Retina (tissue), 1 donor: ENCODE measurements at regions not wholly inside any gene's neighbourhood (a gene's known extent, or its start where the extent isn't known, plus 50 kb on each side); places are given as distances from the start of the nearest gene placed in this dataset.
A peak's percentile ranks its signal among the peaks of the same experiment; 100 is the strongest.
"Not testable (repeated sequence)": the region's sequence is repeated elsewhere in the genome, so short reads cannot be mapped to it uniquely, and the experiment has no call there.

Source experiments
- DNase-seq: peaks from one replicate; pipeline ENCODE4 v3.0.0-alpha.2; 2016

GRCh38 chr3:15993660-15994059 is 180.8 kb upstream of the GALNT15 start:
- not testable (repeated sequence) for DNase-seq

DNA sequence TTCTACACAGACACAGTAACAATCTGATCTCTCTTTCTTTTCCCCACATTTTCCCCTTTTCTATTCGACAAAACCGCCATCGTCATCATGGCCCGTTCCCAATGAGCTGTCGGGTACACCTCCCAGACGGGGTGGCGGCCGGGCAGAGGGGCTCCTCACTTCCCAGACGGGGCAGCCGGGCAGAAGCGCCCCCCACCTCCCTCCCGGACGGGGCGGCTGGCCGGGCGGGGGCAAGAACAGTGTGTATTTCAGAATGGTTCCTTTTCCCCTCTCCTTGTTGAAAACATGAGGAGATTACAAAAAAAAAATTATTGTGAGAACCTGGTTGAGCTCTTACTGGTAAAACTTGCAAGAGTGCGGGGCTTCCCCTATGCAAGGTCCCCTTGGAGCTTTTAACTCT is 178.0 kb upstream of the GALNT15 start:
- not testable (repeated sequence) for DNase-seq

GRCh38 chr3:15997274-15997943 is 177.1 kb upstream of the GALNT15 start:
- no peak for DNase-seq

GRCh38 chr3:15998911-15999310 is 175.6 kb upstream of the GALNT15 start:
- peak; percentile 12 for DNase-seq

DNA sequence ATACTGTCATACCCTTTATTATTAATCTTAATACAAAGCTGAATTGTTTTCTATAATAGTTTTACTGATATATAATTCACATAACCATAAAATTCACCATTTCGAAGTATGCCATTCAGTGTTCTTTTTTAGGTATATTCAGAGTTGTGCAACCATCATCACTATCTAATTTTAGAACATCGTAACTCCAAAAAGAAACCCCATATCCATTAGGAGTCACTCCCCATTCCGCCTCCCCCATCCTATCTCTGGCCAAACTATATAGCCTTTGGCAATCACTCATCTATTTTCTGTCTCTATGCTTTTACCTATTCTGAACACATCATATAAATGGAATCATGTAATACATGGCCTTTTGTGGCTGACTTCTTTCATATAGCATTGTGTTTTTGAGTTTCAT is 169.7 kb upstream of the GALNT15 start:
- DNase-seq: no peak

GRCh38 chr3:16011376-16011775 is 163.1 kb upstream of the GALNT15 start:
- no peak for DNase-seq

DNA sequence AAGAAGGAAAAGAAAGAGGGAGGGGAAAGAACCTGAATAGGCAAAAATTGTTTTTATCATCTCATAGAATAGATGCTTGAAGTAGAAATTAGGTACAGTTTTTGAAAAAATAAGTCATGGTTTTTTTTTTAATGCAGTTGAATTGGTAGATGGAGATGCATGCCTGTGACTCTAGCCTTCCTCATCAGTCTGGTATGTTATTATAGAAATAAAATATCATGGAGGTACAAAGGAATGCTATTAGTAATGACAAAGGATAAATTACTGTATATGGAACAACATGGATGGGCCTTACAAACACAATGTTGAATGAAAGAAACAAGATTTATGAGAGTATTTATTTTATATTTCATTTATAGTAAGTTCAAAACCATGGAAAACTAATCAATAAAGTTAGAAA is 162.4 kb upstream of the GALNT15 start:
- no peak for DNase-seq

- DNase-seq: no peak
Observed at GRCh38 chr3:16013568-16013967, 160.9 kb upstream of the GALNT15 start.

DNA sequence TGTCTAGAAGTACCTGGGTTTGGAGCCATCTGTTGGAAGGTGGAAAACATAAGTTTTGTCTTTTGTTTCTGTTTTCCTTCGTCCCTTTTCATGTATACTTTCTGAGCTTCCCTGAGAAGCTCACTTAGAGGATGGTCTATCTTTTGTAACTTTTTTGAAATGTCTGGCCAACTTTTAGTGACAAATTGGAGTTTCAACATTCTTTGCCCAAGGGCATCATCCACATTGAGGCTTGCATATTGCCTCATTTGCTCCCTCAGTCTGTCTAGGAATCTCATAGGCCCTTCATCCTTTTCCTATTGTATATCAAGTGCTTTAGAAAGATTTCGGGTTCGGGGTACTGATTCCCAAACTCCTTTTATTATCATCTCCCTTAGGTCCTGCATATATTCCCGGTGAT is 152.7 kb upstream of the GALNT15 start:
- not testable (repeated sequence) for DNase-seq

GRCh38 chr3:16023881-16024280 is 150.6 kb upstream of the GALNT15 start:
- DNase-seq: not testable (repeated sequence)

DNA sequence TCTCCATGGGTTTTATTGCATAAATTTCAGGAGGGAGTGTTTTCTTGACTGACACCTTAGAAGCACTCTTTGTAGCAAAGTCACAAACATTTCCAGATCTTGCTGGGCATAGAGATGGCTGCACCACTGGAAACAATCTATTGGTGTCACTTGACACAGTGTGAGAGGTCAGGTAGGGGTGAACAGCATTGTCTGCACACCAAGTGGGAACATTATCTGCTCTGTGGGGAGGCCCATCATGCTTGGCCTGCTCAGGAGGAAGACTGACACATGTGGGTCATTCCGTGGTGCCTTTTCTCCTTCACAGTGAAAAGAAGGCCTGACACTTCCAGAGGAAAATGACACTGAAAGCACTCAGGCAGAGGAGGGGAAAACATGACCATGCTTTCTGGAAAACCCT is 149.9 kb upstream of the GALNT15 start:
- peak; percentile 80 for DNase-seq

DNA sequence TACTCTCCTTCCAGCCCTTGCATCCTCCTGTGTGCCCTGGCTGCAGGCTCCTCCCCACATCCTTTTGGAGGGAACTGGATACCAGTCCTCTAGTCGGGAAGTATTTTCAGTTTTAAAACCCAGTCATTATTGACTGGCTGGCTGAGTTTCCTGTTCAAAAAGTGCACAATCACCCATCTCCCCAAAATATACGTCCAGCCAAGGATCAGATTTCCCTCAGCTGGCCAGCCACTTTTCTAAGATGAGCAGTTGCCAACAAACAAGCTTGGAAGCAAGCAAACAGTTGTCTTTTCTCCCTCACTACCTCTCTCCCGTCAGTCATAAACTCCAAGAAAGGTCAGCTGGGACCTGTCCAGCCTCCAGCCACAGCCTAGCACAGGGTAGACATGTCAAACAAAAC is 147.7 kb upstream of the GALNT15 start:
- no peak for DNase-seq

- DNase-seq: no peak
Observed at GRCh38 chr3:16028604-16029003, 145.9 kb upstream of the GALNT15 start.

DNA sequence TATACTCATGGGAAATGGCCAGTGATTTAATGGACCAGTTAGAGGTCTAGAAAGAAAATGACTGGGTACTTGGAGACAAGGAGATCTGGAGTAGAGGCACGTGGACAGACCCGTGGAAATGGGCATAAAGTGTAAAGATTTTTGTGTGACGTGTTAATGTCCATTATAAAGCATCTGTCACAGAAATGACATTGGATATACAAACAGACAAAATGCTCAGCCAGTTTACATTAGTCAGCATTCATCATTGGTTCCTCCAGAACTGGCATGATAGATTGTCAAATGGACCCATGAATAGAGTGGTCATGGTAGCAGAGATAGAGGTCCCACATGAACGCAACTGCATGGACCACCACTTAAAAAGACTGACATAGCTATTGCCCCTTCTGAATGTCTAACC is 144.1 kb upstream of the GALNT15 start:
- DNase-seq: no peak

- DNase-seq: no peak
Observed at GRCh38 chr3:16031434-16031833, 143.0 kb upstream of the GALNT15 start.

DNA sequence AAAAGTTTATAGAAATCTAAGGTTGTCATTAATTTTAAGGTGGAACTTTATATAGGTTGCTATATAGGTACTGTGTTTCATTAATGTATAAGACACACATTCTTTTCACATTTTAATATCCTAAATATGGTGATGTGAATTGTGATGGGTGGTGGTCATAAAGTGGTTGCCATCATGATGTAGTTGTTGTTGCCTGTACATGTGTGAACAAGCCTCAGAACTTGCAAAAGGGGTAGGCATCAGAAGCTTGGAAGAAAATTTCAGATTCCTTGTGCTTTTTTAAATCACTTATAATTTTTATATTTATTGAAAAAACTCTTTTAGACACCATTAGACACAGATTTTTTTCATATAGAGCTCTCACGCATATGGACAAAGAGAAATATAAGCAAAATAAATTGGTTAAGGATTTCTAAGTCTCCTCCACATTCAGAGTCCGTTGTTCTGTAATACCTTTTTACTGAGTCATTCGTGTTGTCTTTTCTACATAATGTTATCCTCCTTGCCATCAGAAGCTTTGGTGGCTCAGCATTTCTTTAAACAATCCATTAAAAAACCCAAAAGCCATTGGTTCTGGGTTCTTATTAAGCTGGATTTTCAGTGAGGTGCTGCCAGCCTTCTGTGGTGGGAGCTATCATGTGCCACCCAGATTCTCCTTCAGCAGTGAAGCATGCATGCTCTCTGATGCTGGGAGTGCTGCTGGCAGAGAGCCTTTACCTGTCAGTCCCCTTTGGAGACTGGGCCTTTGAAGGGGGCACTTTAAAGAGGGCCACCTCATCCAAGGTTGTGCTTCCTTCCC is 140.4 kb upstream of the GALNT15 start:
- no peak for DNase-seq

DNA sequence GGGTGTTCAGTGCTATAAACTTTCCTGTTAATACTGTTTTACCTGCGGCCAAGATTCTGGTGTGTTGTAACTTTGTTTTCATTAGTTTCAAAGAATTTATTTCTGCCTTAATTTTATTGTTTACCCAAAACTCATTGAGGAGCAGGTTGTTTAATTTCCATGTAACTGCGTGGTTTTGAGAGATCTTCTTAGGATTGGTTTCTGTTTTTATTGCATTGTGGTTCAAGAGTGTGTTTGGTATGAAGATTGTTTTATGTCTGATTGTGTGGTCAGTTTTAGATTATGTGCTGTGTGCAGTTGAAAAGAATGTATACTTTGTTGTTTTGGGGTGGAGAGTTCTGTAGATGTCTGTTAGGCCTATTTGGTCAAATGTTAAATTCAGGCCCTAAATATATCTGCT is 133.5 kb upstream of the GALNT15 start:
- DNase-seq: no peak

DNA sequence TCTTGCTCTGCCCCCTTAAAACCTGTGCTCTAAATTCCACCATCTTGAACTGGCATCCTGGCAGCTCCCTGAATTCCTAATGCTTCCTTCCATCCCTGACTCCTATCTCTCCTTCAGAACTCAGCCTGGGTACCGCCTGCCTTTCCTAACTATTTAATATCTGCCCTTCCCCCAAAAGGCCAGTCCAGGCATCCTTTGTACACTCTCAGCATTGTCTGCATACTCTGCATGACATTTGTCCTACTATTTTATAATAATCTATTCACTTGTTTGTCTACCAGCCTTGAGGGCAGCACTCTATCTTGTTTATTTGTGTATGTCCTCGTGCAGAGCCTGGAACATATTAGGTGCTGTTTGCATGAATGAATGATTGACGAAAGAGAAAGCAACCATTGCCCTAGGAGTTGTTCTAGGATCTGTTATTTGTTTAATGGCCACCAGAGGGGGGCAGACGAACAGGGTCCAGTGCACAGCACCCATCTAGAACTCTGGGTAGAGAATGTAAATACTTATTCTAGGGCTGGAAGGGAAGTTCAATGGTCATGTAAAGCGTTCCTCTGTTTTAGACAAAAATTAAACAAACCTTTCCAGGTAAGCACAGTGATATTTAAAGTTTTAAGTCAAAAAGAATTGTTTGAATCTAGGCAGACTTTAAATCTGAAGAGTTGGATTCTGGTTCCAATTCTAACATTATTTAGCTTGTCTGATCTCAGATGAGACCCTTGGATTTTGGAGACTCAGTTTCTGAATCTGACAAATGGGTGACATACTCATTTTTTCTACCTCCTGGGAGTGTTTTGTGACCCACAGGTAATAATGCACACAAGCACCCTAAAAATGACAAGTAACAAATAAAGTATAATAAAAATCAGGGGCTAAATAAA is 125.8 kb upstream of the GALNT15 start:
- peak; percentile 35 for DNase-seq

DNA sequence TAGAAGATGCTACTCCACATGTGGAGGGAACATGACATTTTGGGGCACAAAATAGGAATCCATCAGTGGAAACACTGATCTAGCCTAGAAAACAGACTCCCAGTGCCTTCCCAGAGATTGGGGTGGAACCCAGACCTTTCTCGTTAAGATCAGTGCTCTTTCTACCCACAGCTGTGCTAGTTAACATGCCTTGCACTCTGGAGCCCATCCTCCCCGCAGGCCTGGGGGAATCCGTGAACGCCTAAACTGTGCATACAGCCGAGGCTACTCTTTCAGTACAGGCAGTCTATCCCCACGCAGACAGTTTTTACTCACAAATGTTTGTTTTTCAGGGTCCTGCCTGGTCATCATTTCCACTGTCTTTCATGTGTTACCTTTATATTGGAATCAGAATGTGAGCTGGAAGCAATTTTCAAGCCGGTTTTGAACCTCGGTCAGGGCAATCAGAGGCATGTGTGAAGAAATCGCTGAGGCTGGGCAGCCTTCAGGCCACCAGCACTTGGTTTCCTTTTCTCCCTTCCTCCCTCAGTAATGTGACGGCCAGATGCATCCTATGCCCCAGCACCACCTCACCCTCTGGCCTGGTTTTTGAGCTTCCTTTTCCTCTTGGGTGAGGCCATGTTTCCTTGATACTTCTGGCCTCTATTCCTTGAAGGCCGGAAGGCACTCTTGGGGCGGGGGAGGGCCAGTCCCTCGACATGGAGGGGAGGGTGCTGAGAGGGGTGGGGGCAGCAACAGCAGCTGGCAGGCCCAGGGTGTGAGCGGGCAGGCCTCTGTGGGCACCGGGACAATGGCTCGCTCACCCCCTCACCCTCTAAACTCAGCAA is 123.6 kb upstream of the GALNT15 start:
- DNase-seq: no peak

GRCh38 chr3:16051691-16052090 is 122.8 kb upstream of the GALNT15 start:
- DNase-seq: no peak

DNA sequence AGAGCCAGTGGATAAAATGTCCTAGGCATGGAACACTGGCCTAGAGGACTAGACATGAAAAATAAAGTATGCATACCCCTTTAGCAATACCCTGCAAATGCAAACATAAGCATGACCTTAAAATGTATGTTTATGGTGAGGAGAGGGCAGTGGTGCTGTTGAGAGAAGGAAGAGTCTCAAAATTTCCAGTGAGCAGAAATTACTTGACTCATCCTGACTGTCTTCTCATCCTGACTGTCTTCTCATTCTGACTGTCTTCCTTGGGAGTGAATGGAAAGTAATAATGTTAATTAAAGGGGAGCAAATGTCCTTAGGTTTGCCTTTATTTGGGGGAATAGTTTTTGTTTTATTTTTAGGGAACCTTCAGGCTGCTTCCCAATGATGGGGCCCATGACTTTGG is 121.5 kb upstream of the GALNT15 start:
- no peak for DNase-seq

- no peak for DNase-seq
Observed at GRCh38 chr3:16053794-16054193, 120.7 kb upstream of the GALNT15 start.
